ENCODE measurements at regions not wholly inside any gene's neighbourhood (a gene's known extent, or its start where the extent isn't known, plus 50 kb on each side); places are given as distances from the start of the nearest gene placed in this dataset.
A peak's percentile ranks its signal among the peaks of the same experiment; 100 is the strongest.

- TF ChIP-seq, protein P1, sequence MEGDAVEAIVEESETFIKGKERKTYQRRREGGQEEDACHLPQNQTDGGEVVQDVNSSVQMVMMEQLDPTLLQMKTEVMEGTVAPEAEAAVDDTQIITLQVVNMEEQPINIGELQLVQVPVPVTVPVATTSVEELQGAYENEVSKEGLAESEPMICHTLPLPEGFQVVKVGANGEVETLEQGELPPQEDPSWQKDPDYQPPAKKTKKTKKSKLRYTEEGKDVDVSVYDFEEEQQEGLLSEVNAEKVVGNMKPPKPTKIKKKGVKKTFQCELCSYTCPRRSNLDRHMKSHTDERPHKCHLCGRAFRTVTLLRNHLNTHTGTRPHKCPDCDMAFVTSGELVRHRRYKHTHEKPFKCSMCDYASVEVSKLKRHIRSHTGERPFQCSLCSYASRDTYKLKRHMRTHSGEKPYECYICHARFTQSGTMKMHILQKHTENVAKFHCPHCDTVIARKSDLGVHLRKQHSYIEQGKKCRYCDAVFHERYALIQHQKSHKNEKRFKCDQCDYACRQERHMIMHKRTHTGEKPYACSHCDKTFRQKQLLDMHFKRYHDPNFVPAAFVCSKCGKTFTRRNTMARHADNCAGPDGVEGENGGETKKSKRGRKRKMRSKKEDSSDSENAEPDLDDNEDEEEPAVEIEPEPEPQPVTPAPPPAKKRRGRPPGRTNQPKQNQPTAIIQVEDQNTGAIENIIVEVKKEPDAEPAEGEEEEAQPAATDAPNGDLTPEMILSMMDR (conservative IDR thresholded peaks at IDR 0.05) = no peak
- H3K27ac ChIP-seq = no peak overlapping the region
These were observed 61.8 kb upstream of the RPL11 start for GRCh38 chr1:23629708-23630290.

DNA sequence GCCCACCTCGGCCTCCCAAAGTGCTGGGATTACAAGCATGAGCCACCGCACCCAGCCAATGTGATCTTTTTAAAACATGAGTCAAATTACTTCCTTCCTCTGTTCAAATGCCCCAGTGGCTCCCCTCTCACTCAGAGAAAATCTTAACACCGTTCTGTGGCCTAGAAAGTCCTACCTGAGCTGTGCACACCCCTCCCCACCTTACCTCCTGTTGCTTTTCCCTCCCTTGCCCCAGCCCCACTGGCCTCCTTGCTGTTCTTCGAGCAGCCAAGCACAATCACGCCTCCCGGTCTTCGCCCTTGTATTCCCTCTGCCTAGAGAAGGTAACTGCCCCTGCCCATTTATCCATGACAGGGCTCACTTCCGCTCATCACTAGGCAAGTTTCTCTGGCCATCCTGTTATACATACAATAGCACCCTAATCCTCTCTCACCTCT, 62.6 kb upstream of the RPL11 start:
- no peak overlapping the region for H3K27ac ChIP-seq
- TF ChIP-seq, protein P1 (conservative IDR thresholded peaks at IDR 0.05) = no peak

DNA sequence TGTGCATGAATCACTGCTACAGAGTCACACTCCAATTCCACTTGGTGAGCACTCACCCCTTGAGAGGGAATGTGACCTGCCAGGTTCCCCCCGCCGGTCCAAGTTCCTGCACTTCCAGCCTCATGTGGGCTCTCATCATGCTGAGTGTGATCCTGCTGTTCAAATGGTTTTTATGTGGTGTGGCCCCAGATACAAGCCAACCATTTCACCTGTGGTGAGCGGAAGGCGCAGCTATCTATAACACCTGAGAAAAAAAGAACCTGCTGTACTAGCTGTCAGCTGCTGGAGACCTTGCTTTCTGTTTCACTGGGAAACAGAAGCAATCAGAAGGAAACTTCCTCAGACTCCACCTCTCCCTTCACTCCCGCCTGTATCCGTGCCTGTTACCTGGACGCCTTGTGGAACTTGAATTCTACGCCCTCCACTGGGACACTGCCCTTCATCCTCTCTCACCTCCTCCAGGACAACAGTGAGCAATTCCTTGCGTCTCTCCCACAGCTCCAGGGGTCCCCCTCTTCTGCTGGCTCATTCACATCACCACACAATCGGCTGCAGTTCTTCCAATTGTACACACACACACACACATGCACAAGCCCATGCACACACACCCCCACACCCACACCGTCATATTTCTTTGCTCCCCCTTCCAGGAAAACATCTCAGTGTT, 64.4 kb upstream of the RPL11 start:
- H3K27ac ChIP-seq = peak overlapping the region; percentile 36; the same call in 1 of the 2 replicates
- TF ChIP-seq, protein P1 (conservative IDR thresholded peaks at IDR 0.05) = no peak

DNA sequence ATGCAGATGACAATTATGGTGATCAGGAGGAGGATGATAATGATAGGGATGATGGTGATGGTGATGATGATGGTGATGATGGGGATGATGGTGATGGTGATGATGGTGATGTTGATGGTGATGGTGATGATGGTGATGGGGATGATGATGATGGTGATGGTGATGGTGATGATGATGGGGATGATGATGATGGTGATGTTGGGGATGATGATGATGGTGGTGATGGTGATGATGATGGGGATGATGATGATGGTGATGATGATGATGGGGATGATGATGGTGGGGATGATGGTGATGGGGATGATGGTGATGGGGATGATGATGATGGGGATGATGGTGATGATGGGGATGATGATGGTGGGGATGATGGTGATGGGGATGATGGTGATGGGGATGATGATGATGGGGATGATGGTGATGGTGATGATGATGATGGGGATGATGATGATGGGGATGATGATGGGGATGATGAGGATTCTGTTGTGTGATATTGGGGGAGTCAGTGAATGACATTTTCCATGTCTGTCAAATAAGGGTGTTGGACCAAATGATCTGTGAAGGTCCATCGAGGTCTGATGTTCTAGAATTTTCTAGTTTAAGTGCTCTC, 65.6 kb upstream of the RPL11 start:
- TF ChIP-seq, protein P1 (conservative IDR thresholded peaks at IDR 0.05) = no peak
- H3K27ac ChIP-seq = no peak overlapping the region

DNA sequence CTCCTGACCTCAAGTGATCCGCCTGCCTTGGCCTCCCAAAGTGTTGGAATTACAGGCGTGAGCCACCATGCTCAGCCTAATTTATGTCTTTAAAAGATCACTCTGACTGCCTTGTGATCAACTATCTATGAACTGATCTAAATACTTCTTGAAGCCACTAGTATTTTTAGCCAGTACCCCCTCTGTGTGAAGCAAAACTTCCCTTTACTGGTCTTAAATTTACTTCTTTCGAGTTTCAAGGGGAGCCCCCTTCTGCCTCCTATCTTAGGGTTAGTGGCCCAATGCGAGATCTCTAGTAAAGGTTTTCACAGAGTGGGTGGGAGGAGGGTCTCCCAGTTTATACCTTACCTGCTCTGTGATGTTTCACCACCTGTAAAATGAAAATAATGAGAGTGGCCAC, 66.1 kb upstream of the RPL11 start:
- H3K27ac ChIP-seq = no peak overlapping the region
- TF ChIP-seq, protein P1 (conservative IDR thresholded peaks at IDR 0.05) = no peak

GRCh38 chr1:23624440-23624839, 65.1 kb upstream of the ID3 start:
- TF ChIP-seq, protein P1 (conservative IDR thresholded peaks at IDR 0.05) = no peak
- H3K27ac ChIP-seq = no peak overlapping the region

- H3K27ac ChIP-seq = no peak overlapping the region
- TF ChIP-seq, protein P1 (conservative IDR thresholded peaks at IDR 0.05) = no peak
These were observed 63.0 kb upstream of the ID3 start for GRCh38 chr1:23622284-23622683.
